ENCODE measurements at regions not wholly inside any gene's neighbourhood (a gene's known extent, or its start where the extent isn't known, plus 50 kb on each side); places are given as distances from the start of the nearest gene placed in this dataset.

- TF ChIP-seq CTCF (IDR thresholded peaks at IDR 0.05), result no peak
- TF ChIP-seq ESRRA (IDR thresholded peaks at IDR 0.05; ENCODE audit: borderline replicate concordance, low read length), result no peak
- no peak for TF ChIP-seq PHF8 (IDR thresholded peaks at IDR 0.05; ENCODE audit: borderline replicate concordance, low read depth)
- TF ChIP-seq NFE2L2 (conservative IDR thresholded peaks at IDR 0.05; ENCODE audit: low read length), result no peak
Observed at GRCh38 chr1:229798558-229798957, 172.5 kb downstream of the URB2 start (continued).

- DNase-seq (ENCODE audit: low read depth in 1 of 2, low spot score in 1 of 2), result no peak
- ChIA-PET CTCF (interaction anchor here (0.6 to 1.0 kb wide), 2 partner anchors 25 to 41 kb away, joined by 3 read pairs; no protein-coding TSS in a partner anchor), POLR2A (no interaction called here)
Observed at GRCh38 chr1:229803626-229804217, 177.7 kb downstream of the URB2 start.

GRCh38 chr1:229808272-229808671 is 182.2 kb downstream of the URB2 start:
- H3K4me1 ChIP-seq, result no peaks in the 10 kb centered on the region
- POLR2A ChIA-PET, result no interaction called here
- CTCF ChIA-PET, result interaction anchor here (1.2 kb wide), 1 partner anchor 41 kb away, joined by 3 read pairs; no protein-coding TSS in a partner anchor
- H3K9me3 ChIP-seq, result peaks cover 56% of the 10 kb centered on the region
- 8% methylated on average over 2 of the region's 2 CpGs for WGBS (ENCODE audit: missing lambda C conversion rate)
- H3K4me3 ChIP-seq, result no peak overlapping the region
- no peak for DNase-seq (ENCODE audit: low read depth in 1 of 2, low spot score in 1 of 2)
- FAIRE-seq, result no peak
- TF ChIP-seq ESRRA (IDR thresholded peaks at IDR 0.05; ENCODE audit: borderline replicate concordance, low read length) (no peak), ZFP36 (IDR thresholded peaks at IDR 0.05; ENCODE audit: borderline replicate concordance, partially characterized antibody) (no peak), ATOH8 (CRISPR knock-in tag; IDR thresholded peaks at IDR 0.05; ENCODE audit: low read depth) (no peak)
- no peak overlapping the region for H3K4me2 ChIP-seq
- ATAC-seq, result no peak
- H3K27ac ChIP-seq, result no peak overlapping the region

More at GRCh38 chr1:229803626-229804217, 177.7 kb downstream of the URB2 start:
- Histone ChIP-seq H3K4me3 (no peak overlapping the region), H3K9me3 (peaks cover 32% of the 10 kb centered on the region), H3K27ac (no peak overlapping the region), H3K4me1 (no peaks in the 10 kb centered on the region), H3K4me2 (no peak overlapping the region)
- FAIRE-seq (no peak), ATAC-seq (no peak)
- 28% methylated on average over 4 of the region's 4 CpGs for WGBS (ENCODE audit: missing lambda C conversion rate)
- TF ChIP-seq TFCP2L1 (CRISPR knock-in tag; IDR thresholded peaks at IDR 0.05) (no peak), POLR2AphosphoS2 (conservative IDR thresholded peaks at IDR 0.05; ENCODE audit: low read length) (no peak), EHF (CRISPR knock-in tag; IDR thresholded peaks at IDR 0.05) (no peak), ZC3H11A (IDR thresholded peaks at IDR 0.05) (no peak), BHLHE40 (IDR thresholded peaks at IDR 0.05; ENCODE audit: low read depth, low read length) (no peak), HDAC2 (IDR thresholded peaks at IDR 0.05) (no peak), RNF2 (IDR thresholded peaks at IDR 0.05; ENCODE audit: borderline replicate concordance, low read depth) (no peak), RARB (CRISPR knock-in tag; IDR thresholded peaks at IDR 0.05) (no peak), FOSL2 (IDR thresholded peaks at IDR 0.05) (no peak), FOSL2 (CRISPR knock-in tag; IDR thresholded peaks at IDR 0.05) (no peak), CHD2 (IDR thresholded peaks at IDR 0.05; ENCODE audit: low read length, partially characterized antibody) (no peak), ZFP36 (IDR thresholded peaks at IDR 0.05; ENCODE audit: borderline replicate concordance, partially characterized antibody) (no peak)

GRCh38 chr1:229810140-229810539 is 184.1 kb downstream of the URB2 start:
- WGBS (ENCODE audit: missing lambda C conversion rate), result 0% methylated on average over 1 of the region's 1 CpG
- H3K4me2 ChIP-seq, result no peak overlapping the region
- TF ChIP-seq PBX3 (IDR thresholded peaks at IDR 0.05) (no peak), HOXB13 (CRISPR knock-in tag; IDR thresholded peaks at IDR 0.05; ENCODE audit: low read depth) (no peak), PHF8 (IDR thresholded peaks at IDR 0.05; ENCODE audit: borderline replicate concordance, low read depth) (no peak), CEBPB (IDR thresholded peaks at IDR 0.05) (no peak), MAX (IDR thresholded peaks at IDR 0.05) (no peak), ESRRA (IDR thresholded peaks at IDR 0.05; ENCODE audit: borderline replicate concordance, low read length) (no peak), HES2 (IDR thresholded peaks at IDR 0.05) (no peak), ZC3H11A (IDR thresholded peaks at IDR 0.05) (no peak), RAD21 (conservative IDR thresholded peaks at IDR 0.05 in 1 of 2, IDR thresholded peaks at IDR 0.05 in 1 of 2) (no peak), FOXS1 (CRISPR knock-in tag; IDR thresholded peaks at IDR 0.05) (no peak), MYC (IDR thresholded peaks at IDR 0.05; ENCODE audit: borderline replicate concordance, low read length) (no peak), TP53 (CRISPR knock-in tag; IDR thresholded peaks at IDR 0.05) (no peak), USF2 (IDR thresholded peaks at IDR 0.05) (no peak), EHF (CRISPR knock-in tag; IDR thresholded peaks at IDR 0.05) (no peak), TFCP2L1 (CRISPR knock-in tag; IDR thresholded peaks at IDR 0.05) (no peak), RFX5 (IDR thresholded peaks at IDR 0.05) (no peak)
- no peak for ATAC-seq
- no peak overlapping the region for H3K27ac ChIP-seq
- H3K4me3 ChIP-seq, result no peak overlapping the region
- no peak for DNase-seq (ENCODE audit: low read depth in 1 of 2, low spot score in 1 of 2)
- H3K9me3 ChIP-seq, result peaks cover 39% of the 10 kb centered on the region
- POLR2A ChIA-PET, result no interaction called here
- H3K4me1 ChIP-seq, result no peaks in the 10 kb centered on the region
- no peak for FAIRE-seq
- CTCF ChIA-PET, result no interaction called here
